HL-60 (cell line): ENCODE measurements at regions not wholly inside any gene's neighbourhood (a gene's known extent, or its start where the extent isn't known, plus 50 kb on each side); places are given as distances from the start of the nearest gene placed in this dataset.

Experiments used
- DNase-seq, 2 experiments: peaks; one replicate each; pipeline ENCODE4 v3.0.0-alpha.2; 2010 to 2020; ENCODE audit warnings: low read depth in 1 of 2, low spot score in 1 of 2
- H3K27ac ChIP-seq: fragments of 250-450 bp; sonication (Bioruptor Pico); replicated peaks from 2 replicates; pipeline ENCODE4 v1.5.1; 2020; ENCODE audit warnings: mild to moderate bottlenecking, moderate library complexity
- H3K27me3 ChIP-seq: fragments of 250-450 bp; sonication (Bioruptor Pico); 2 replicates; pipeline ENCODE4 v1.5.1; 2021; ENCODE audit warnings: mild to moderate bottlenecking, moderate library complexity; ENCODE audit not compliant: insufficient read depth, poor library complexity, severe bottlenecking
- H3K4me3 ChIP-seq: replicated peaks from 2 replicates; pipeline ENCODE4 v1.5.1; 2011; ENCODE audit warnings: mild to moderate bottlenecking, control low read depth, low read length; ENCODE audit not compliant: insufficient read depth
- GABPA ChIP-seq: IDR thresholded peaks from 2 replicates; pipeline ENCODE4 v1.6.1; 2012; ENCODE audit warnings: low read depth
- POLR2AphosphoS5 ChIP-seq: IDR thresholded peaks from 2 replicates; pipeline ENCODE4 v1.6.1; 2012; ENCODE audit warnings: low read depth
- SPI1 ChIP-seq: IDR thresholded peaks from 2 replicates; pipeline ENCODE4 v1.6.1; 2012; ENCODE audit warnings: low read depth, mild to moderate bottlenecking, borderline replicate concordance
- TF ChIP-seq, protein P1 (sequence below): IDR thresholded peaks from 2 replicates; pipeline ENCODE4 v1.6.1; 2012; ENCODE audit warnings: low read depth; ENCODE audit not compliant: insufficient replicate concordance
- TF ChIP-seq, protein P2 (sequence below): IDR thresholded peaks from one replicate; pipeline ENCODE4 v1.5.1; 2011; ENCODE audit warnings: low read length, control low read depth, inconsistent platforms; ENCODE audit not compliant: insufficient read depth

DNA sequence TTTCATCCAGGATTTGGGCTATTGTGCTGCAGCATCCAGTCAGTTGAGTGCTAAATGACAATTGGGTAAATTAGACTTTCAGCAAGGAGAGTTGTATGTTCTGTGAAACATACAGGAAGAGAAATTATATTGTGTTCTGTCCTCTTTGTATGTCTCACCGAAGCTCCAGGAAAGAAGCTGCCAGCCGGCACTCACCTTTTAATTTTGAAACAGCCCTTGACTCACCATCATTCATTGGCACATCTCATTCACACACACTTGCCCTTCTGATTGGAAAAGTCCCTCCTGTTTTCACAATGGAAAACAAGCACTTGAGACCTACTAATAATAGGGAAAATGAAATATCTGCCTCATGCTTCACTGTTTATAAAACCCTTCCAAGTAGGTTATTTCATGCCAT is 495.6 kb downstream of the RPS24 start:
- TF ChIP-seq, protein P1, sequence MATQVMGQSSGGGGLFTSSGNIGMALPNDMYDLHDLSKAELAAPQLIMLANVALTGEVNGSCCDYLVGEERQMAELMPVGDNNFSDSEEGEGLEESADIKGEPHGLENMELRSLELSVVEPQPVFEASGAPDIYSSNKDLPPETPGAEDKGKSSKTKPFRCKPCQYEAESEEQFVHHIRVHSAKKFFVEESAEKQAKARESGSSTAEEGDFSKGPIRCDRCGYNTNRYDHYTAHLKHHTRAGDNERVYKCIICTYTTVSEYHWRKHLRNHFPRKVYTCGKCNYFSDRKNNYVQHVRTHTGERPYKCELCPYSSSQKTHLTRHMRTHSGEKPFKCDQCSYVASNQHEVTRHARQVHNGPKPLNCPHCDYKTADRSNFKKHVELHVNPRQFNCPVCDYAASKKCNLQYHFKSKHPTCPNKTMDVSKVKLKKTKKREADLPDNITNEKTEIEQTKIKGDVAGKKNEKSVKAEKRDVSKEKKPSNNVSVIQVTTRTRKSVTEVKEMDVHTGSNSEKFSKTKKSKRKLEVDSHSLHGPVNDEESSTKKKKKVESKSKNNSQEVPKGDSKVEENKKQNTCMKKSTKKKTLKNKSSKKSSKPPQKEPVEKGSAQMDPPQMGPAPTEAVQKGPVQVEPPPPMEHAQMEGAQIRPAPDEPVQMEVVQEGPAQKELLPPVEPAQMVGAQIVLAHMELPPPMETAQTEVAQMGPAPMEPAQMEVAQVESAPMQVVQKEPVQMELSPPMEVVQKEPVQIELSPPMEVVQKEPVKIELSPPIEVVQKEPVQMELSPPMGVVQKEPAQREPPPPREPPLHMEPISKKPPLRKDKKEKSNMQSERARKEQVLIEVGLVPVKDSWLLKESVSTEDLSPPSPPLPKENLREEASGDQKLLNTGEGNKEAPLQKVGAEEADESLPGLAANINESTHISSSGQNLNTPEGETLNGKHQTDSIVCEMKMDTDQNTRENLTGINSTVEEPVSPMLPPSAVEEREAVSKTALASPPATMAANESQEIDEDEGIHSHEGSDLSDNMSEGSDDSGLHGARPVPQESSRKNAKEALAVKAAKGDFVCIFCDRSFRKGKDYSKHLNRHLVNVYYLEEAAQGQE: no peak
- no peak for TF ChIP-seq GABPA
- TF ChIP-seq, protein P2, sequence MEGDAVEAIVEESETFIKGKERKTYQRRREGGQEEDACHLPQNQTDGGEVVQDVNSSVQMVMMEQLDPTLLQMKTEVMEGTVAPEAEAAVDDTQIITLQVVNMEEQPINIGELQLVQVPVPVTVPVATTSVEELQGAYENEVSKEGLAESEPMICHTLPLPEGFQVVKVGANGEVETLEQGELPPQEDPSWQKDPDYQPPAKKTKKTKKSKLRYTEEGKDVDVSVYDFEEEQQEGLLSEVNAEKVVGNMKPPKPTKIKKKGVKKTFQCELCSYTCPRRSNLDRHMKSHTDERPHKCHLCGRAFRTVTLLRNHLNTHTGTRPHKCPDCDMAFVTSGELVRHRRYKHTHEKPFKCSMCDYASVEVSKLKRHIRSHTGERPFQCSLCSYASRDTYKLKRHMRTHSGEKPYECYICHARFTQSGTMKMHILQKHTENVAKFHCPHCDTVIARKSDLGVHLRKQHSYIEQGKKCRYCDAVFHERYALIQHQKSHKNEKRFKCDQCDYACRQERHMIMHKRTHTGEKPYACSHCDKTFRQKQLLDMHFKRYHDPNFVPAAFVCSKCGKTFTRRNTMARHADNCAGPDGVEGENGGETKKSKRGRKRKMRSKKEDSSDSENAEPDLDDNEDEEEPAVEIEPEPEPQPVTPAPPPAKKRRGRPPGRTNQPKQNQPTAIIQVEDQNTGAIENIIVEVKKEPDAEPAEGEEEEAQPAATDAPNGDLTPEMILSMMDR: no peak
- no peak for TF ChIP-seq SPI1
- no peak for TF ChIP-seq POLR2AphosphoS5
- DNase-seq: no peak
- Histone ChIP-seq H3K27me3 (no peaks in the 10 kb centered on the region), H3K27ac (no peak overlapping the region), H3K4me3 (no peak overlapping the region)

GRCh38 chr10:78531088-78531487 is 497.4 kb downstream of the RPS24 start:
- no peak overlapping the region for H3K4me3 ChIP-seq
- TF ChIP-seq POLR2AphosphoS5: no peak
- no peak overlapping the region for H3K27ac ChIP-seq
- no peak for DNase-seq
- H3K27me3 ChIP-seq: no peaks in the 10 kb centered on the region

DNA sequence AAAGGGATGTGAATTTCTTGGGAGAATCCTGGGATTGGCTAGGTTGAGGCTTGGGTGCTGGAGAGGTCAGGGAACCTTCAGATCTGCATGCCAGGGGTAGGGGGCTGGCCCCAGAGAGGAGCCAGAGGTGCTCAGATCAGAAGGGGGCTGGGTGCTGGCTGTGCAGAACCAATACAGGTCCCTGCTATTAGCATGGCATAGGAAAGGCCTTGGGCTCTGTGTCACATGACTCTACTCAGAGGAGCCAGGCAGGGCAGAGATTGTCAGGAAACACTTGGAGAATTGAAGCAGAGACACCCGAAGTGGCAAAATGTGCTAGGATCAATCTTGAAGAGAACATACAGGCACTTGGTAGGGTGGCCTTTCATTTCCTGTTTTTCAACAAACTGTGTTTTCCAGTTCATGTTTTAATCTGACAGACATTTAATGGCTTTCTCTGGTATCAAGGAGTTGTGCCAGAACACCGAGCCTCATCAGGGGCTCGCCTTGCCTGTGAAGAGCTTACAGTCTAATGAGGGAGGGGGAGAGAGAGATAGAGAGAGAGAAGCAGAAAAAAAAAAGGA is 498.9 kb downstream of the RPS24 start:
- Histone ChIP-seq H3K27me3 (no peaks in the 10 kb centered on the region), H3K27ac (no peak overlapping the region), H3K4me3 (no peak overlapping the region)
- no peak for DNase-seq
- peak; percentile 66 for TF ChIP-seq SPI1
- no peak for TF ChIP-seq GABPA
- TF ChIP-seq, protein P1: no peak
- TF ChIP-seq POLR2AphosphoS5: no peak
- TF ChIP-seq, protein P2: no peak

DNA sequence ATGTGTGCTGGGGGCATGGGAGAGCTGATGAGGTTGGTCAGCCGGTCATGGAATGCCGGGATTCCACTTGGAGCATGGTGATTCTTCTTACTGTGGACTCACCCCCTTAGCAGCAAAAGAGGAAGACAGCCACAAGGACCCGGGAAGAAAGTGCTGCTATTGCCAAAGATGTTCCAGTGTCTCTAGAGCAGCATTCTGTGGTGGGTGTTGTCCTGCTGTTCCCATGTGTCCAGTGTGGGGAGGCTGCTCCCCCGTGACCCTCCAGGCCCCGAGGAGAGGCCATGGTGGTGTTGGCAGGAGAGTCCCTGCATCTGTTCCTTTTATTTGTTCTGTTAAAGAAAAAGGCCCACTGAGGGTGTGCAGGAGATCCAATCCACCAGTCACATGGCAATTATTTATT is 499.4 kb downstream of the RPS24 start:
- DNase-seq: peak in 1 of 2 experiments; percentile 9
- Histone ChIP-seq H3K4me3 (no peak overlapping the region), H3K27ac (no peak overlapping the region), H3K27me3 (no peaks in the 10 kb centered on the region)
- no peak for TF ChIP-seq POLR2AphosphoS5
- no peak for TF ChIP-seq GABPA
- TF ChIP-seq SPI1: peak; percentile 75; the same call in 1 of the 2 replicates

DNA sequence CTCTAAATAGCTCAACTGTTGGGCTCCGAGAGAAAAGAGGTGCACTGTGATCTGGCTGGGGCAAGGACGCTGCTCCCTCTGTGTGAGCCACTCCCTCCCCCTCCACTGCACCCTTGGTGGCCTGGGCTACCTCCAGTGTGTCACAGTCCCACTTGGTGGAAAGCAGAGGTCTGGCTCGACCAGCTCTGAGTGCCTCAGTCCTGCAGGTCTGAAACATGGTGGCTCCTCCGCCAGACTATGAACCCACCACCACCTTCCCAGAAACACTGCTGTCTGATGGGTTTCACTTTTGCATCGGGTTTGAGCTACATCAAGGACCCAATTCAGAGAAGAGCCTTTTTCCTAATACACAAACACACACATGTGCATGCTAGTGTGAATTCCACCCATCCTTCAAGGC is 500.1 kb downstream of the RPS24 start:
- H3K27me3 ChIP-seq: no peaks in the 10 kb centered on the region
- no peak for TF ChIP-seq GABPA
- TF ChIP-seq POLR2AphosphoS5: no peak
- TF ChIP-seq, protein P1: no peak
- TF ChIP-seq, protein P2: no peak
- no peak for TF ChIP-seq SPI1

More for the DNA sequence above, 500.1 kb downstream of the RPS24 start:
- H3K4me3 ChIP-seq: no peak overlapping the region
- H3K27ac ChIP-seq: no peak overlapping the region
- DNase-seq: no peak
